ENCODE measurements at regions not wholly inside any gene's neighbourhood (a gene's known extent, or its start where the extent isn't known, plus 50 kb on each side); places are given as distances from the start of the nearest gene placed in this dataset.

- H3K27ac Mint-ChIP-seq = no peak overlapping the region
- CTCF ChIA-PET = no interaction called here
- ATAC-seq = no peak
- no peaks in the 10 kb centered on the region for H3K9me3 Mint-ChIP-seq
- 0 out of 2 replicates have a peak, but pooled peaks cover 3% of the 10 kb centered on the region for H3K4me1 Mint-ChIP-seq
- DNase-seq (ENCODE audit: low spot score) = no peak
- no peaks in the 10 kb centered on the region for H3K36me3 Mint-ChIP-seq
- no peak overlapping the region for H3K4me3 Mint-ChIP-seq
- POLR2A ChIA-PET = no interaction called here
- TF ChIP-seq, protein P1, sequence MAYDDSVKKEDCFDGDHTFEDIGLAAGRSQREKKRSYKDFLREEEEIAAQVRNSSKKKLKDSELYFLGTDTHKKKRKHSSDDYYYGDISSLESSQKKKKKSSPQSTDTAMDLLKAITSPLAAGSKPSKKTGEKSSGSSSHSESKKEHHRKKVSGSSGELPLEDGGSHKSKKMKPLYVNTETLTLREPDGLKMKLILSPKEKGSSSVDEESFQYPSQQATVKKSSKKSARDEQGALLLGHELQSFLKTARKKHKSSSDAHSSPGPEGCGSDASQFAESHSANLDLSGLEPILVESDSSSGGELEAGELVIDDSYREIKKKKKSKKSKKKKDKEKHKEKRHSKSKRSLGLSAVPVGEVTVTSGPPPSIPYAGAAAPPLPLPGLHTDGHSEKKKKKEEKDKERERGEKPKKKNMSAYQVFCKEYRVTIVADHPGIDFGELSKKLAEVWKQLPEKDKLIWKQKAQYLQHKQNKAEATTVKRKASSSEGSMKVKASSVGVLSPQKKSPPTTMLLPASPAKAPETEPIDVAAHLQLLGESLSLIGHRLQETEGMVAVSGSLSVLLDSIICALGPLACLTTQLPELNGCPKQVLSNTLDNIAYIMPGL (CRISPR knock-in tag; IDR thresholded peaks at IDR 0.05) = no peak
- TF ChIP-seq ZNF671 (CRISPR knock-in tag; IDR thresholded peaks at IDR 0.05) (no peak), NR2C2 (CRISPR knock-in tag; IDR thresholded peaks at IDR 0.05) (no peak), NR1H2 (CRISPR knock-in tag; IDR thresholded peaks at IDR 0.05) (no peak), USF1 (CRISPR knock-in tag; IDR thresholded peaks at IDR 0.05) (no peak), MXD4 (CRISPR knock-in tag; IDR thresholded peaks at IDR 0.05; ENCODE audit: borderline replicate concordance) (no peak), TEAD1 (CRISPR knock-in tag; IDR thresholded peaks at IDR 0.05) (no peak), SOX15 (CRISPR knock-in tag; IDR thresholded peaks at IDR 0.05) (no peak), ZNF219 (CRISPR knock-in tag; IDR thresholded peaks at IDR 0.05; ENCODE audit: borderline replicate concordance) (no peak), TCF7 (CRISPR knock-in tag; IDR thresholded peaks at IDR 0.05; ENCODE audit: low read depth) (no peak), ATF2 (CRISPR knock-in tag; IDR thresholded peaks at IDR 0.05; ENCODE audit: borderline replicate concordance, low read depth) (no peak), IRF1 (CRISPR knock-in tag; IDR thresholded peaks at IDR 0.05) (no peak), JUN (CRISPR knock-in tag; IDR thresholded peaks at IDR 0.05) (no peak), PRDM15 (CRISPR knock-in tag; IDR thresholded peaks at IDR 0.05) (no peak), FOXK1 (CRISPR knock-in tag; IDR thresholded peaks at IDR 0.05) (no peak), ZNF396 (CRISPR knock-in tag; IDR thresholded peaks at IDR 0.05; ENCODE audit: borderline replicate concordance) (no peak), IRF2 (CRISPR knock-in tag; IDR thresholded peaks at IDR 0.05; ENCODE audit: borderline replicate concordance, low read depth) (no peak), SP1 (CRISPR knock-in tag; conservative IDR thresholded peaks at IDR 0.05) (no peak)
- TF ChIP-seq, protein P2, sequence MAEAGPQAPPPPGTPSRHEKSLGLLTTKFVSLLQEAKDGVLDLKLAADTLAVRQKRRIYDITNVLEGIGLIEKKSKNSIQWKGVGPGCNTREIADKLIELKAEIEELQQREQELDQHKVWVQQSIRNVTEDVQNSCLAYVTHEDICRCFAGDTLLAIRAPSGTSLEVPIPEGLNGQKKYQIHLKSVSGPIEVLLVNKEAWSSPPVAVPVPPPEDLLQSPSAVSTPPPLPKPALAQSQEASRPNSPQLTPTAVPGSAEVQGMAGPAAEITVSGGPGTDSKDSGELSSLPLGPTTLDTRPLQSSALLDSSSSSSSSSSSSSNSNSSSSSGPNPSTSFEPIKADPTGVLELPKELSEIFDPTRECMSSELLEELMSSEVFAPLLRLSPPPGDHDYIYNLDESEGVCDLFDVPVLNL (CRISPR knock-in tag; IDR thresholded peaks at IDR 0.05; ENCODE audit: borderline replicate concordance, low read depth) = no peak
- TF ChIP-seq, protein P3, sequence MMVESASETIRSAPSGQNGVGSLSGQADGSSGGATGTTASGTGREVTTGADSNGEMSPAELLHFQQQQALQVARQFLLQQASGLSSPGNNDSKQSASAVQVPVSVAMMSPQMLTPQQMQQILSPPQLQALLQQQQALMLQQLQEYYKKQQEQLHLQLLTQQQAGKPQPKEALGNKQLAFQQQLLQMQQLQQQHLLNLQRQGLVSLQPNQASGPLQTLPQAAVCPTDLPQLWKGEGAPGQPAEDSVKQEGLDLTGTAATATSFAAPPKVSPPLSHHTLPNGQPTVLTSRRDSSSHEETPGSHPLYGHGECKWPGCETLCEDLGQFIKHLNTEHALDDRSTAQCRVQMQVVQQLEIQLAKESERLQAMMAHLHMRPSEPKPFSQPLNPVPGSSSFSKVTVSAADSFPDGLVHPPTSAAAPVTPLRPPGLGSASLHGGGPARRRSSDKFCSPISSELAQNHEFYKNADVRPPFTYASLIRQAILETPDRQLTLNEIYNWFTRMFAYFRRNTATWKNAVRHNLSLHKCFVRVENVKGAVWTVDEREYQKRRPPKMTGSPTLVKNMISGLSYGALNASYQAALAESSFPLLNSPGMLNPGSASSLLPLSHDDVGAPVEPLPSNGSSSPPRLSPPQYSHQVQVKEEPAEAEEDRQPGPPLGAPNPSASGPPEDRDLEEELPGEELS (CRISPR knock-in tag; IDR thresholded peaks at IDR 0.05) = no peak
- H3K27me3 Mint-ChIP-seq (ENCODE audit: low read depth) = peaks cover 17% of the 10 kb centered on the region
These were observed 73.5 kb downstream of the GOLGA8G start for GRCh38 chr15:28459279-28459678.
